GM10248 (cell line): ENCODE measurements at regions not wholly inside any gene's neighbourhood (a gene's known extent, or its start where the extent isn't known, plus 50 kb on each side); places are given as distances from the start of the nearest gene placed in this dataset.

Experiments used
- CTCF ChIA-PET: fragments of 300-600 bp; sonication (Branson Sonifier 250); formaldehyde crosslinking; extraction: SDS; loops from one replicate; lab custom pipeline; 2021; ENCODE audit warnings: antibody characterized with exemption; lab: Yijun Ruan, JAX
- POLR2A ChIA-PET: fragments of 350-650 bp; sonication (Branson Sonifier 250); formaldehyde crosslinking; extraction: SDS; loops from one replicate; lab custom pipeline; 2020; ENCODE audit warnings: antibody characterized with exemption; lab: Yijun Ruan, JAX
- DNase-seq: peaks from one replicate; pipeline ENCODE4 v3.0.0; 2012; ENCODE audit errors: extremely low spot score
- CTCF ChIP-seq: IDR thresholded peaks from 2 replicates; pipeline ENCODE4 v1.5.1; 2012; ENCODE audit warnings: mild to moderate bottlenecking, low read depth; ENCODE audit errors: extremely low read depth, missing control alignments, control extremely low read depth

- DNase-seq, result no peak
- TF ChIP-seq CTCF, result no peak
- ChIA-PET POLR2A (no interaction called here), CTCF (interaction anchor here (0.8 kb wide), 1 partner anchor 11 kb away, joined by 3 read pairs; no protein-coding TSS in a partner anchor)
Measured at GRCh38 chr2:207321514-207321913, 155.8 kb upstream of the KLF7 start.

- DNase-seq, result no peak
- no peak for TF ChIP-seq CTCF
- ChIA-PET POLR2A (no interaction called here), CTCF (interaction anchor here (1.4 kb wide), 1 partner anchor 97 kb away, joined by 3 read pairs; no protein-coding TSS in a partner anchor)
Measured at GRCh38 chr2:207324001-207324400, 158.3 kb upstream of the KLF7 start.

GRCh38 chr2:207327513-207327912 is 161.8 kb upstream of the KLF7 start:
- POLR2A ChIA-PET, result no interaction called here
- TF ChIP-seq CTCF, result no peak
- DNase-seq, result no peak
- CTCF ChIA-PET, result no interaction called here

- ChIA-PET CTCF (interaction anchor here (0.7 to 1.7 kb wide), 7 partner anchors 9 to 104 kb away, joined by 3 to 7 read pairs (median 4); no protein-coding TSS in a partner anchor), POLR2A (interaction anchor here (1.2 kb wide), 1 partner anchor 43 kb away, joined by 3 read pairs; no protein-coding TSS in a partner anchor)
- DNase-seq, result no peak
- TF ChIP-seq CTCF, result no peak
Measured at GRCh38 chr2:207328944-207329386, 163.2 kb upstream of the KLF7 start.

- DNase-seq, result peak; percentile 29
- ChIA-PET POLR2A (interaction anchor here (0.6 to 1.5 kb wide), 5 partner anchors 163 to 612 kb away, joined by 3 to 8 read pairs (median 4); partner anchors contain the start of genes DYTN and KLF7), CTCF (interaction anchor here (0.8 kb wide), 1 partner anchor 296 kb away, joined by 3 read pairs; no protein-coding TSS in a partner anchor)
- TF ChIP-seq CTCF, result no peak
Measured at GRCh38 chr2:207330912-207331311, 165.2 kb upstream of the KLF7 start.

GRCh38 chr2:207331674-207332073 is 165.9 kb upstream of the KLF7 start:
- POLR2A ChIA-PET, result no interaction called here
- no peak for DNase-seq
- CTCF ChIA-PET, result interaction anchor here (1.2 kb wide), 1 partner anchor 176 kb away, joined by 3 read pairs; no protein-coding TSS in a partner anchor
- no peak for TF ChIP-seq CTCF
